HEK293 (cell line): ENCODE measurements at regions not wholly inside any gene's neighbourhood (a gene's known extent, or its start where the extent isn't known, plus 50 kb on each side); places are given as distances from the start of the nearest gene placed in this dataset.

ENCODE experiments used
- ATF2 ChIP-seq: fragments of 450-650 bp; formaldehyde crosslinking; IDR thresholded peaks from 2 replicates; pipeline ENCODE4 v1.5.1; 2016; ENCODE audit warnings: missing biosample characterization, missing genetic modification characterization, low read depth
- CTCF ChIP-seq: fragments of 450-650 bp; formaldehyde crosslinking; IDR thresholded peaks from 2 replicates; pipeline ENCODE4 v1.5.1; 2016; ENCODE audit warnings: missing biosample characterization, missing genetic modification characterization
- GFI1B ChIP-seq: fragments of 450-650 bp; formaldehyde crosslinking; IDR thresholded peaks from 2 replicates; pipeline ENCODE4 v1.5.1; 2016; ENCODE audit warnings: missing biosample characterization, missing genetic modification characterization
- HOXA7 ChIP-seq: sonication (generic); formaldehyde crosslinking; IDR thresholded peaks from 2 replicates; pipeline ENCODE4 v1.8.1; 2022; ENCODE audit warnings: missing genetic modification reagents, borderline replicate concordance
- ZFP37 ChIP-seq: fragments of 450-650 bp; formaldehyde crosslinking; IDR thresholded peaks from 2 replicates; pipeline ENCODE4 v1.5.1; 2016; ENCODE audit warnings: missing biosample characterization, missing genetic modification characterization
- ZNF121 ChIP-seq: fragments of 450-650 bp; formaldehyde crosslinking; IDR thresholded peaks from 2 replicates; pipeline ENCODE4 v1.5.1; 2016; ENCODE audit warnings: missing biosample characterization, missing genetic modification characterization
- ZNF362 ChIP-seq: fragments of 450-650 bp; formaldehyde crosslinking; IDR thresholded peaks from 2 replicates; pipeline ENCODE4 v1.5.1; 2016; ENCODE audit warnings: missing biosample characterization, missing genetic modification characterization
- TF ChIP-seq, protein P1 (sequence below): fragments of 450-650 bp; formaldehyde crosslinking; IDR thresholded peaks from 2 replicates; pipeline ENCODE4 v1.5.1; 2016; ENCODE audit warnings: missing biosample characterization, missing genetic modification characterization

- TF ChIP-seq, protein P1, sequence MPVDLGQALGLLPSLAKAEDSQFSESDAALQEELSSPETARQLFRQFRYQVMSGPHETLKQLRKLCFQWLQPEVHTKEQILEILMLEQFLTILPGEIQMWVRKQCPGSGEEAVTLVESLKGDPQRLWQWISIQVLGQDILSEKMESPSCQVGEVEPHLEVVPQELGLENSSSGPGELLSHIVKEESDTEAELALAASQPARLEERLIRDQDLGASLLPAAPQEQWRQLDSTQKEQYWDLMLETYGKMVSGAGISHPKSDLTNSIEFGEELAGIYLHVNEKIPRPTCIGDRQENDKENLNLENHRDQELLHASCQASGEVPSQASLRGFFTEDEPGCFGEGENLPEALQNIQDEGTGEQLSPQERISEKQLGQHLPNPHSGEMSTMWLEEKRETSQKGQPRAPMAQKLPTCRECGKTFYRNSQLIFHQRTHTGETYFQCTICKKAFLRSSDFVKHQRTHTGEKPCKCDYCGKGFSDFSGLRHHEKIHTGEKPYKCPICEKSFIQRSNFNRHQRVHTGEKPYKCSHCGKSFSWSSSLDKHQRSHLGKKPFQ, result no peak
- TF ChIP-seq CTCF (tag by site-specific recombination) (no peak), ZNF121 (tag by site-specific recombination) (no peak), GFI1B (tag by site-specific recombination) (no peak), ZNF362 (tag by site-specific recombination) (no peak), ATF2 (tag by site-specific recombination) (no peak), ZFP37 (no peak), HOXA7 (CRISPR knock-in tag) (no peak)
Measured at GRCh38 chr10:30719832-30720231, 90.3 kb upstream of the LYZL2 start.
